ENCODE measurements at regions not wholly inside any gene's neighbourhood (a gene's known extent, or its start where the extent isn't known, plus 50 kb on each side); places are given as distances from the start of the nearest gene placed in this dataset.
A peak's percentile ranks its signal among the peaks of the same experiment; 100 is the strongest.

DNA sequence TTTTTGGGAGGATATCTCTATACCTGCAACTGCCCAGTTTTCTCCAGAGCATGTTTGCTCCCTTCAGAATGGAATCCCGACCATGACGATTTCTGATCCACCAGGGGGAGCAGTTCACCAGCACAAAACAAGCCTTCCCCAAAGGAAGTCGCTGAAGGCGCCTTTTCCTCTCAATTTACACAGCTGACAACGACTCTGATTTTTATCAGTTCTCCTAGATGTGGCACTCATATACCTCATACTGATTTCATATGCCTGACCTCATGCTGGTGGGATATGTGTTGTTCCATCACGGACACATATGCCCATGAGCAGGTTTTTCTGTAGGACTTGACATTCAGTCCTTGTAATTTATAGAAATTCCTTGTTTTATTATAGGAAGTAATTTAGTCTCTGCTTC lies 1028.2 kb downstream of the MCTP2 start:
- Mint-ChIP-seq H3K9me3 (no peaks in the 10 kb centered on the region), H3K27me3 (ENCODE audit: low read depth) (no peaks in the 10 kb centered on the region; the same call in 1 of the 2 replicates), H3K4me3 (no peak overlapping the region), H3K36me3 (no peaks in the 10 kb centered on the region), H3K27ac (no peak overlapping the region), H3K4me1 (peaks cover 18% of the 10 kb centered on the region)
- ATAC-seq (peak; percentile 82), DNase-seq (ENCODE audit: low spot score) (peak; percentile 61)
- TF ChIP-seq, protein P1, sequence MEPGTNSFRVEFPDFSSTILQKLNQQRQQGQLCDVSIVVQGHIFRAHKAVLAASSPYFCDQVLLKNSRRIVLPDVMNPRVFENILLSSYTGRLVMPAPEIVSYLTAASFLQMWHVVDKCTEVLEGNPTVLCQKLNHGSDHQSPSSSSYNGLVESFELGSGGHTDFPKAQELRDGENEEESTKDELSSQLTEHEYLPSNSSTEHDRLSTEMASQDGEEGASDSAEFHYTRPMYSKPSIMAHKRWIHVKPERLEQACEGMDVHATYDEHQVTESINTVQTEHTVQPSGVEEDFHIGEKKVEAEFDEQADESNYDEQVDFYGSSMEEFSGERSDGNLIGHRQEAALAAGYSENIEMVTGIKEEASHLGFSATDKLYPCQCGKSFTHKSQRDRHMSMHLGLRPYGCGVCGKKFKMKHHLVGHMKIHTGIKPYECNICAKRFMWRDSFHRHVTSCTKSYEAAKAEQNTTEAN (CRISPR knock-in tag; IDR thresholded peaks at IDR 0.05), result no peak
- TF ChIP-seq, protein P2, sequence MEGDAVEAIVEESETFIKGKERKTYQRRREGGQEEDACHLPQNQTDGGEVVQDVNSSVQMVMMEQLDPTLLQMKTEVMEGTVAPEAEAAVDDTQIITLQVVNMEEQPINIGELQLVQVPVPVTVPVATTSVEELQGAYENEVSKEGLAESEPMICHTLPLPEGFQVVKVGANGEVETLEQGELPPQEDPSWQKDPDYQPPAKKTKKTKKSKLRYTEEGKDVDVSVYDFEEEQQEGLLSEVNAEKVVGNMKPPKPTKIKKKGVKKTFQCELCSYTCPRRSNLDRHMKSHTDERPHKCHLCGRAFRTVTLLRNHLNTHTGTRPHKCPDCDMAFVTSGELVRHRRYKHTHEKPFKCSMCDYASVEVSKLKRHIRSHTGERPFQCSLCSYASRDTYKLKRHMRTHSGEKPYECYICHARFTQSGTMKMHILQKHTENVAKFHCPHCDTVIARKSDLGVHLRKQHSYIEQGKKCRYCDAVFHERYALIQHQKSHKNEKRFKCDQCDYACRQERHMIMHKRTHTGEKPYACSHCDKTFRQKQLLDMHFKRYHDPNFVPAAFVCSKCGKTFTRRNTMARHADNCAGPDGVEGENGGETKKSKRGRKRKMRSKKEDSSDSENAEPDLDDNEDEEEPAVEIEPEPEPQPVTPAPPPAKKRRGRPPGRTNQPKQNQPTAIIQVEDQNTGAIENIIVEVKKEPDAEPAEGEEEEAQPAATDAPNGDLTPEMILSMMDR (IDR thresholded peaks at IDR 0.05), result peak; percentile 61
- ChIA-PET CTCF (interaction anchor here (0.6 to 1.8 kb wide), 21 partner anchors 9 to 1067 kb away, joined by 3 to 13 read pairs (median 3); no protein-coding TSS in a partner anchor), POLR2A (no interaction called here)

DNA sequence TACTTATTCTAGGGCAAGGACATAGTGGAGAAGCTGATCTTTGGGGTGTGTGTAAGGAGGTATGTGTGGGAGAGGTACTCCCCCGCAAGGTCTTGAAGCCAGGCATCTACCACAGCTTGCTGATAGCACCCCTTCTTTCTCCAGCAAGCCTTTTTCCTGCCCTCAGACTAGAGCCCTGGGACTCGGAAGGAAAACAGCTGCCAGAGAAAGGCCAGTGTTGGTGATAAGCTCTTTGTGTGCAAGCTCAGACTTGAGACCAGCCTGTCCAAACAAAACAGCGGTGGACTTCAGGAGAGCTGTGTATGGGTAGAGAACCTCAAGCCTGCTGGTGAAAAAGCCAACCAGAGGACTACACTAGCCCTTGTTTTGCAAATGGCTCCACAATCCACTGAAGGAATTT lies 1028.6 kb downstream of the MCTP2 start:
- TF ChIP-seq ELF4 (CRISPR knock-in tag; IDR thresholded peaks at IDR 0.05; ENCODE audit: low read depth) (no peak), ZNF671 (CRISPR knock-in tag; IDR thresholded peaks at IDR 0.05) (no peak), ZNF138 (CRISPR knock-in tag; conservative IDR thresholded peaks at IDR 0.05) (no peak)
- TF ChIP-seq, protein P3, sequence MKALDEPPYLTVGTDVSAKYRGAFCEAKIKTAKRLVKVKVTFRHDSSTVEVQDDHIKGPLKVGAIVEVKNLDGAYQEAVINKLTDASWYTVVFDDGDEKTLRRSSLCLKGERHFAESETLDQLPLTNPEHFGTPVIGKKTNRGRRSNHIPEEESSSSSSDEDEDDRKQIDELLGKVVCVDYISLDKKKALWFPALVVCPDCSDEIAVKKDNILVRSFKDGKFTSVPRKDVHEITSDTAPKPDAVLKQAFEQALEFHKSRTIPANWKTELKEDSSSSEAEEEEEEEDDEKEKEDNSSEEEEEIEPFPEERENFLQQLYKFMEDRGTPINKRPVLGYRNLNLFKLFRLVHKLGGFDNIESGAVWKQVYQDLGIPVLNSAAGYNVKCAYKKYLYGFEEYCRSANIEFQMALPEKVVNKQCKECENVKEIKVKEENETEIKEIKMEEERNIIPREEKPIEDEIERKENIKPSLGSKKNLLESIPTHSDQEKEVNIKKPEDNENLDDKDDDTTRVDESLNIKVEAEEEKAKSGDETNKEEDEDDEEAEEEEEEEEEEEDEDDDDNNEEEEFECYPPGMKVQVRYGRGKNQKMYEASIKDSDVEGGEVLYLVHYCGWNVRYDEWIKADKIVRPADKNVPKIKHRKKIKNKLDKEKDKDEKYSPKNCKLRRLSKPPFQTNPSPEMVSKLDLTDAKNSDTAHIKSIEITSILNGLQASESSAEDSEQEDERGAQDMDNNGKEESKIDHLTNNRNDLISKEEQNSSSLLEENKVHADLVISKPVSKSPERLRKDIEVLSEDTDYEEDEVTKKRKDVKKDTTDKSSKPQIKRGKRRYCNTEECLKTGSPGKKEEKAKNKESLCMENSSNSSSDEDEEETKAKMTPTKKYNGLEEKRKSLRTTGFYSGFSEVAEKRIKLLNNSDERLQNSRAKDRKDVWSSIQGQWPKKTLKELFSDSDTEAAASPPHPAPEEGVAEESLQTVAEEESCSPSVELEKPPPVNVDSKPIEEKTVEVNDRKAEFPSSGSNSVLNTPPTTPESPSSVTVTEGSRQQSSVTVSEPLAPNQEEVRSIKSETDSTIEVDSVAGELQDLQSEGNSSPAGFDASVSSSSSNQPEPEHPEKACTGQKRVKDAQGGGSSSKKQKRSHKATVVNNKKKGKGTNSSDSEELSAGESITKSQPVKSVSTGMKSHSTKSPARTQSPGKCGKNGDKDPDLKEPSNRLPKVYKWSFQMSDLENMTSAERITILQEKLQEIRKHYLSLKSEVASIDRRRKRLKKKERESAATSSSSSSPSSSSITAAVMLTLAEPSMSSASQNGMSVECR (CRISPR knock-in tag; IDR thresholded peaks at IDR 0.05; ENCODE audit: borderline replicate concordance), result no peak
- TF ChIP-seq, protein P4, sequence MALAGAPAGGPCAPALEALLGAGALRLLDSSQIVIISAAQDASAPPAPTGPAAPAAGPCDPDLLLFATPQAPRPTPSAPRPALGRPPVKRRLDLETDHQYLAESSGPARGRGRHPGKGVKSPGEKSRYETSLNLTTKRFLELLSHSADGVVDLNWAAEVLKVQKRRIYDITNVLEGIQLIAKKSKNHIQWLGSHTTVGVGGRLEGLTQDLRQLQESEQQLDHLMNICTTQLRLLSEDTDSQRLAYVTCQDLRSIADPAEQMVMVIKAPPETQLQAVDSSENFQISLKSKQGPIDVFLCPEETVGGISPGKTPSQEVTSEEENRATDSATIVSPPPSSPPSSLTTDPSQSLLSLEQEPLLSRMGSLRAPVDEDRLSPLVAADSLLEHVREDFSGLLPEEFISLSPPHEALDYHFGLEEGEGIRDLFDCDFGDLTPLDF (CRISPR knock-in tag; IDR thresholded peaks at IDR 0.05), result no peak
- H3K4me1 Mint-ChIP-seq, result peaks cover 18% of the 10 kb centered on the region
- ChIA-PET POLR2A (interaction anchor here (0.7 kb wide), 1 partner anchor 91 kb away, joined by 3 read pairs; no protein-coding TSS in a partner anchor), CTCF (interaction anchor here (0.6 to 1.8 kb wide), 21 partner anchors 10 to 1067 kb away, joined by 3 to 13 read pairs (median 3); no protein-coding TSS in a partner anchor)
- ATAC-seq, result peak; percentile 57
- H3K9me3 Mint-ChIP-seq, result no peaks in the 10 kb centered on the region
- no peak for DNase-seq (ENCODE audit: low spot score)
- no peak overlapping the region for H3K4me3 Mint-ChIP-seq
- H3K36me3 Mint-ChIP-seq, result no peaks in the 10 kb centered on the region
- H3K27me3 Mint-ChIP-seq (ENCODE audit: low read depth), result no peaks in the 10 kb centered on the region; the same call in 1 of the 2 replicates
- H3K27ac Mint-ChIP-seq, result no peak overlapping the region

DNA sequence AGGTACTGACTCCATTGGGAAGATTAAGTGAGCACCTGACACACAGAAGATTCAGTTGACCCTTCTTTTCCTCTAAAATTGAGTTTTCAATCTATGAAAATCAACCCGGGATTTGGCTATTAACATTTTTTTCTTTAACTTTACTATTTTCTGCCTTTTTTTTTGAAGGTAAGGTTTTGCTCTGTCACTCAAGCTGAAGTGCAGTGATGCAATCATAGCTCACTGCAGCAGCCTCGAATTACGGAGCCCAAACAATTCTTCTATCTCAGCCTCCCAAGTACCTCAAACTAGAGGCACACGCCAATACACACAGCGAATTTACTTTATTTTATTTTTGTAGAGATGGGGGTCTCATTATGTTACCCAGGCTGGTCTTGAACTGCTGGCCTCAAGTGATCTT lies 1029.5 kb downstream of the MCTP2 start:
- Mint-ChIP-seq H3K27ac (no peak overlapping the region), H3K36me3 (no peaks in the 10 kb centered on the region), H3K27me3 (ENCODE audit: low read depth) (no peaks in the 10 kb centered on the region; the same call in 1 of the 2 replicates), H3K4me3 (no peak overlapping the region), H3K4me1 (peaks cover 18% of the 10 kb centered on the region), H3K9me3 (no peaks in the 10 kb centered on the region)
- DNase-seq (ENCODE audit: low spot score) (no peak), ATAC-seq (no peak)
- CTCF ChIA-PET, result interaction anchor here (1.4 to 1.7 kb wide), 2 partner anchors 32 to 679 kb away, joined by 5 read pairs; no protein-coding TSS in a partner anchor
- POLR2A ChIA-PET, result no interaction called here
- TF ChIP-seq CREM (CRISPR knock-in tag; IDR thresholded peaks at IDR 0.05) (no peak), ZBTB21 (CRISPR knock-in tag; IDR thresholded peaks at IDR 0.05; ENCODE audit: borderline replicate concordance) (no peak), ESRRA (CRISPR knock-in tag; IDR thresholded peaks at IDR 0.05; ENCODE audit: borderline replicate concordance) (no peak)
- TF ChIP-seq, protein P5, sequence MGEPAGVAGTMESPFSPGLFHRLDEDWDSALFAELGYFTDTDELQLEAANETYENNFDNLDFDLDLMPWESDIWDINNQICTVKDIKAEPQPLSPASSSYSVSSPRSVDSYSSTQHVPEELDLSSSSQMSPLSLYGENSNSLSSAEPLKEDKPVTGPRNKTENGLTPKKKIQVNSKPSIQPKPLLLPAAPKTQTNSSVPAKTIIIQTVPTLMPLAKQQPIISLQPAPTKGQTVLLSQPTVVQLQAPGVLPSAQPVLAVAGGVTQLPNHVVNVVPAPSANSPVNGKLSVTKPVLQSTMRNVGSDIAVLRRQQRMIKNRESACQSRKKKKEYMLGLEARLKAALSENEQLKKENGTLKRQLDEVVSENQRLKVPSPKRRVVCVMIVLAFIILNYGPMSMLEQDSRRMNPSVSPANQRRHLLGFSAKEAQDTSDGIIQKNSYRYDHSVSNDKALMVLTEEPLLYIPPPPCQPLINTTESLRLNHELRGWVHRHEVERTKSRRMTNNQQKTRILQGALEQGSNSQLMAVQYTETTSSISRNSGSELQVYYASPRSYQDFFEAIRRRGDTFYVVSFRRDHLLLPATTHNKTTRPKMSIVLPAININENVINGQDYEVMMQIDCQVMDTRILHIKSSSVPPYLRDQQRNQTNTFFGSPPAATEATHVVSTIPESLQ (CRISPR knock-in tag; IDR thresholded peaks at IDR 0.05), result no peak
- TF ChIP-seq, protein P6, sequence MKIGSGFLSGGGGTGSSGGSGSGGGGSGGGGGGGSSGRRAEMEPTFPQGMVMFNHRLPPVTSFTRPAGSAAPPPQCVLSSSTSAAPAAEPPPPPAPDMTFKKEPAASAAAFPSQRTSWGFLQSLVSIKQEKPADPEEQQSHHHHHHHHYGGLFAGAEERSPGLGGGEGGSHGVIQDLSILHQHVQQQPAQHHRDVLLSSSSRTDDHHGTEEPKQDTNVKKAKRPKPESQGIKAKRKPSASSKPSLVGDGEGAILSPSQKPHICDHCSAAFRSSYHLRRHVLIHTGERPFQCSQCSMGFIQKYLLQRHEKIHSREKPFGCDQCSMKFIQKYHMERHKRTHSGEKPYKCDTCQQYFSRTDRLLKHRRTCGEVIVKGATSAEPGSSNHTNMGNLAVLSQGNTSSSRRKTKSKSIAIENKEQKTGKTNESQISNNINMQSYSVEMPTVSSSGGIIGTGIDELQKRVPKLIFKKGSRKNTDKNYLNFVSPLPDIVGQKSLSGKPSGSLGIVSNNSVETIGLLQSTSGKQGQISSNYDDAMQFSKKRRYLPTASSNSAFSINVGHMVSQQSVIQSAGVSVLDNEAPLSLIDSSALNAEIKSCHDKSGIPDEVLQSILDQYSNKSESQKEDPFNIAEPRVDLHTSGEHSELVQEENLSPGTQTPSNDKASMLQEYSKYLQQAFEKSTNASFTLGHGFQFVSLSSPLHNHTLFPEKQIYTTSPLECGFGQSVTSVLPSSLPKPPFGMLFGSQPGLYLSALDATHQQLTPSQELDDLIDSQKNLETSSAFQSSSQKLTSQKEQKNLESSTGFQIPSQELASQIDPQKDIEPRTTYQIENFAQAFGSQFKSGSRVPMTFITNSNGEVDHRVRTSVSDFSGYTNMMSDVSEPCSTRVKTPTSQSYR (CRISPR knock-in tag; IDR thresholded peaks at IDR 0.05), result no peak
- TF ChIP-seq, protein P2 (IDR thresholded peaks at IDR 0.05), result no peak
